CD14-positive monocyte (primary cell): ENCODE measurements at regions not wholly inside any gene's neighbourhood (a gene's known extent, or its start where the extent isn't known, plus 50 kb on each side); places are given as distances from the start of the nearest gene placed in this dataset. TPM values are rescaled to one million over a fixed set of nuclear protein-coding genes. Genes with fewer than 3 reads are reported as not detected.

ENCODE experiments used
- DNase-seq, 3 donors: peaks; one replicate each; pipeline ENCODE4 v3.0.0-alpha.2; 2011 to 2022
- H2AFZ ChIP-seq: 2 replicates; pipeline ENCODE4 v1.6.0; 2012; ENCODE audit warnings: mild to moderate bottlenecking, low read depth, low read length, inconsistent platforms; ENCODE audit not compliant: insufficient read depth, poor library complexity, severe bottlenecking
- H3K27ac ChIP-seq, 2 donors: 1 replicate in 1 of 2; 2 replicates in 1 of 2; pipeline ENCODE4 v1.5.1; 2012 to 2013; ENCODE audit warnings: low read length in 2 of 2, control low read depth in 1 of 2, inconsistent platforms in 1 of 2, low read depth in 1 of 2, mild to moderate bottlenecking in 1 of 2
- H3K27me3 ChIP-seq, 2 donors: one replicate each; pipeline versions ENCODE4 v1.6.0 to v1.6.1; 2011 to 2013; ENCODE audit warnings: low read length in 2 of 2; ENCODE audit not compliant: control insufficient read depth in 2 of 2, insufficient read depth in 2 of 2
- H3K36me3 ChIP-seq, 2 donors: replicated peaks in 1 of 2; 1 replicate in 1 of 2; 2 replicates in 1 of 2; pipeline versions ENCODE4 v1.5.1 to v1.6.1; 2012 to 2013; ENCODE audit warnings: low read length in 2 of 2, control low read depth in 1 of 2, inconsistent platforms in 1 of 2, mild to moderate bottlenecking in 1 of 2; ENCODE audit not compliant: insufficient read depth in 2 of 2, control insufficient read depth in 1 of 2
- H3K4me1 ChIP-seq, 2 donors: 1 replicate in 1 of 2; 2 replicates in 1 of 2; pipeline versions ENCODE4 v1.5.1 to v1.6.1; 2012 to 2013; ENCODE audit warnings: low read length in 2 of 2, control low read depth in 1 of 2, inconsistent platforms in 1 of 2, mild to moderate bottlenecking in 1 of 2, moderate library complexity in 1 of 2; ENCODE audit not compliant: insufficient read depth in 2 of 2, control insufficient read depth in 1 of 2
- H3K4me2 ChIP-seq: replicated peaks from 2 replicates; pipeline ENCODE3; 2012; ENCODE audit warnings: low read length, moderate library complexity, mild to moderate bottlenecking; ENCODE audit not compliant: poor library complexity, severe bottlenecking; ENCODE audit errors: extremely low read depth
- H3K4me3 ChIP-seq, 3 experiments: fragments of 200-600 bp in 1 of 3; sonication (generic) in 1 of 3; replicated peaks in 1 of 3; 1 replicate in 2 of 3; 2 replicates in 1 of 3; pipeline ENCODE4 v1.5.1; 2011 to 2013; ENCODE audit warnings: low read length in 3 of 3, mild to moderate bottlenecking in 3 of 3, control low read depth in 2 of 3, low read depth in 2 of 3, inconsistent platforms in 1 of 3, moderate library complexity in 1 of 3
- H3K79me2 ChIP-seq: 2 replicates; pipeline ENCODE4 v1.6.0; 2012; ENCODE audit warnings: mild to moderate bottlenecking, control low read depth, inconsistent platforms, low read length, moderate library complexity; ENCODE audit not compliant: insufficient read depth
- H3K9ac ChIP-seq: 2 replicates; pipeline ENCODE4 v1.6.0; 2017; ENCODE audit warnings: low read length, mild to moderate bottlenecking; ENCODE audit not compliant: insufficient read depth, poor library complexity, severe bottlenecking
- H3K9me3 ChIP-seq, 2 donors: replicated peaks in 1 of 2; 1 replicate in 1 of 2; 2 replicates in 1 of 2; pipeline versions ENCODE4 v1.5.1 to v1.6.1; 2012 to 2013; ENCODE audit warnings: low read length in 2 of 2, control low read depth in 1 of 2; ENCODE audit not compliant: control insufficient read depth in 1 of 2, insufficient read depth in 1 of 2
- H4K20me1 ChIP-seq: 2 replicates; pipeline ENCODE4 v1.6.0; 2012; ENCODE audit warnings: mild to moderate bottlenecking, low read length, control low read depth, moderate library complexity; ENCODE audit not compliant: insufficient read depth
- H3K27ac Mint-ChIP-seq, 7 donors: one replicate each; pipeline ENCODE4 v1.8.0; 2020; ENCODE audit warnings: mild to moderate bottlenecking in 7 of 7, mixed read lengths in 7 of 7, moderate library complexity in 6 of 7, inconsistent platforms in 2 of 7
- H3K27me3 Mint-ChIP-seq, 3 donors: one replicate each; pipeline ENCODE4 v1.8.0; 2021 to 2022; ENCODE audit warnings: low read depth in 3 of 3, mild to moderate bottlenecking in 3 of 3, mixed read lengths in 3 of 3, moderate library complexity in 3 of 3, inconsistent platforms in 1 of 3
- H3K36me3 Mint-ChIP-seq, 2 donors: one replicate each; pipeline ENCODE4 v1.8.0; 2020; ENCODE audit warnings: mixed read lengths in 2 of 2, inconsistent platforms in 1 of 2, mild to moderate bottlenecking in 1 of 2
- H3K4me1 Mint-ChIP-seq: one replicate; pipeline ENCODE4 v1.8.0; 2020; ENCODE audit warnings: mild to moderate bottlenecking, mixed read lengths
- H3K4me3 Mint-ChIP-seq, 2 donors: one replicate each; pipeline ENCODE4 v1.8.0; 2020; ENCODE audit warnings: mild to moderate bottlenecking in 2 of 2, mixed read lengths in 2 of 2, moderate library complexity in 1 of 2
- H3K9me3 Mint-ChIP-seq, 7 donors: one replicate each; pipeline ENCODE4 v1.8.0; 2020 to 2022; ENCODE audit warnings: mixed read lengths in 7 of 7, mild to moderate bottlenecking in 6 of 7, moderate library complexity in 6 of 7, inconsistent platforms in 2 of 7
- CTCF ChIP-seq: fragments of 200-600 bp; IDR thresholded peaks from one replicate; pipeline ENCODE4 v1.8.0; 2022; ENCODE audit warnings: antibody characterized with exemption, mild to moderate bottlenecking
- WGBS: methylation state at CpG from one replicate; pipeline ENCODE4 v1.1.5; 2013; ENCODE audit warnings: missing lambda C conversion rate; ENCODE audit not compliant: insufficient coverage; 5-methylcytosine and 5-hydroxymethylcytosine counted together
- intact Hi-C, 2 donors: fragments of 100-400 bp; cut with micrococcal nuclease; formaldehyde crosslinking; loops; one replicate each; pipeline versions ENCODE4 v1.15.0 to v1.15.1; 2023
- small RNA-seq: library from RNA; depleted of rRNA; stranded (forward); fragments of <200 nt; gene quantifications from one replicate; pipeline ENCODE3, GENCODE V24; 2012; ENCODE audit warnings: low read depth; ENCODE audit not compliant: insufficient read length

GRCh38 chr11:130817330-130817944, 98.8 kb downstream of the SNX19 start:
- TF ChIP-seq CTCF: no peak
- no peaks in the 10 kb centered on the region for H4K20me1 ChIP-seq
- no peak for DNase-seq
- Mint-ChIP-seq H3K27me3 (peaks cover 2 to 10% (median 7%) of the 10 kb centered on the region in 3 donors), H3K4me3 (no peak overlapping the region), H3K9me3 (peaks cover 0 to 2% (median 0%) of the 10 kb centered on the region in 7 donors), H3K27ac (no peak overlapping the region), H3K4me1 (no peaks in the 10 kb centered on the region), H3K36me3 (no peaks in the 10 kb centered on the region)
- no peaks in the 10 kb centered on the region for H3K36me3 ChIP-seq
- no peaks in the 10 kb centered on the region for H3K4me1 ChIP-seq
- H2AFZ ChIP-seq: no peak overlapping the region
- no peak overlapping the region for H3K4me2 ChIP-seq
- no peak overlapping the region for H3K27ac ChIP-seq
- H3K79me2 ChIP-seq: no peaks in the 10 kb centered on the region
- H3K27me3 ChIP-seq: no peaks in the 10 kb centered on the region
- H3K9ac ChIP-seq: no peak overlapping the region
- H3K9me3 ChIP-seq: no peaks in the 10 kb centered on the region
- no peak overlapping the region for H3K4me3 ChIP-seq
- intact Hi-C loops: no loop called here

GRCh38 chr11:130819625-130820024, 96.7 kb downstream of the SNX19 start:
- no peaks in the 10 kb centered on the region for H3K9me3 ChIP-seq
- Mint-ChIP-seq H3K27ac (no peak overlapping the region), H3K36me3 (no peaks in the 10 kb centered on the region), H3K9me3 (peaks cover 0 to 2% (median 0%) of the 10 kb centered on the region in 7 donors), H3K4me1 (no peaks in the 10 kb centered on the region), H3K27me3 (peaks cover 2 to 10% (median 6%) of the 10 kb centered on the region in 3 donors), H3K4me3 (no peak overlapping the region)
- no peaks in the 10 kb centered on the region for H4K20me1 ChIP-seq
- no peak for TF ChIP-seq CTCF
- no peak overlapping the region for H3K9ac ChIP-seq
- intact Hi-C loops: no loop called here
- no peaks in the 10 kb centered on the region for H3K27me3 ChIP-seq
- H2AFZ ChIP-seq: no peak overlapping the region
- H3K4me1 ChIP-seq: no peaks in the 10 kb centered on the region
- no peak overlapping the region for H3K27ac ChIP-seq
- H3K79me2 ChIP-seq: no peaks in the 10 kb centered on the region
- H3K36me3 ChIP-seq: no peaks in the 10 kb centered on the region
- H3K4me3 ChIP-seq: no peak overlapping the region
- no peak for DNase-seq
- H3K4me2 ChIP-seq: no peak overlapping the region
- 95% methylated on average over 4 of the region's 6 CpGs for WGBS

Small RNA genes lying in the stretch of these regions (small RNA-seq; reads per million reads assigned to genes)
- gene AP004371.1: not detected
- not detected for gene MIR8052
